SH-SY5Y (cell line): ENCODE measurements at regions not wholly inside any gene's neighbourhood (a gene's known extent, or its start where the extent isn't known, plus 50 kb on each side); places are given as distances from the start of the nearest gene placed in this dataset.

Experiments used
- GATA2 ChIP-seq: IDR thresholded peaks from 2 replicates; pipeline ENCODE4 v1.6.1; 2011; ENCODE audit warnings: mild to moderate bottlenecking, low read depth, low read length
- GATA3 ChIP-seq: IDR thresholded peaks from 2 replicates; pipeline ENCODE4 v1.6.1; 2011; ENCODE audit warnings: low read depth, mild to moderate bottlenecking, low read length, moderate library complexity

DNA sequence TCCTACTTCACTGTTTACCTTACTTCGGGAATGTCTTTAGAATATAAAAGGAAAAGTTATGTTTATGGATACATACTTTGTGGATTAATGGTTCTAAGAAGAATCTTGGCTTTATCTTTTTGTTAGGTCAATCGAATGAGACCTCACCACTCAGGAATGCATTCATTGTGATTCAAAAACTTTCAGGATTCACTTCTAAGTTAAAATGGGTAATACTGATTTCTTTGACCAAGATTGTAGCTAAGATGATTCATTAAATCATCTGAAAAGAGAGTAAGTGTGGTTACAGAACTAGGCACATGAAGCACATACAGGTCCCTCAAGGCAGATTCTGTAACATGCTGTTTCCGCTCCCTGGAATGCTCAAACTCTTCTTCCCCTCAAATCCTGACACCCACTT, 716.4 kb downstream of the KCNA4 start:
- TF ChIP-seq GATA2 (no peak), GATA3 (no peak)
